HG02981 (cell line): ENCODE measurements at regions not wholly inside any gene's neighbourhood (a gene's known extent, or its start where the extent isn't known, plus 50 kb on each side); places are given as distances from the start of the nearest gene placed in this dataset.
"Not testable (repeated sequence)": the region's sequence is repeated elsewhere in the genome, so short reads cannot be mapped to it uniquely, and the experiment has no call there.

ENCODE experiments used
- ATAC-seq: cut with Tn5 transposase; IDR thresholded peaks from one replicate; pipeline ENCODE4 v1.9.1; 2021; ENCODE audit warnings: mild to moderate bottlenecking, moderate library complexity; ENCODE audit not compliant: unreplicated experiment

DNA sequence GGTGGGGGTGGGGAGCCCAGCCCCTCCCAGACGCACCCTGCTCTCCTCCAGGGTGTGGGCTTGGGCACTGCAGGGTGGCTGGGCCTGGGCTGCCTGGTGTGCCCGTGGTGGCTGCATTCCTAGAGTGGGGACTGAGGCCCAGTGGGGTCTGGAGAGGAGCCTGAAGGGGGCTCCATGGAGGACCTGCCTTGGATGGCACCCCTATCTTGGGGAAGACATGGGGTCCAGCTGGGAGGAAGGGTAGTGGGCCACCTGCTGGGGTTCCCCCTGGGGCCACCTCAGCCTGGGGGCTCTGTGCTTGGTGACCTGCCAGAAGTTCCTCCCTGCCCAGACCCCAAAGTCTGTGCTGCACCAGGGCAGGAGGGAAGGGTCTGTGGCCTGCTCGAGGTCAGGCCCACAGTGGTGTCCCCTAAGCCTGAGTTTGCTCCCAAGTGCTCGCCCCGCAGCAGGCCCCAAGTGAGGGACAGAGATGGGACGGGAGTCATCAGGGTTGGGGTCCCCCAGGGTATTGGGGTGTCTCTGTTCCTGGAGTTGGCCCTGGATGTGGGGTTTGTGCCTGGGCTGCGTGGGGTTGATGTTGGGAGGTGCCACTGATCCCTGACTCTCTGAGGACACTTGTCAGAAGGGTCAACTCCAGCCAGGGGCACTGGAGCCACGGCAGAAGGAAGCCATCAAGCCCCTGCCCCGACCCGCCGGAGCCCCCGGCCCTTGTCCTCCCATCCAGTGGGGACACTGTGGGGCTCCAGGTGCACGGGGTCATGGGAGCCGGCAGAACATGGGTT is 382.9 kb downstream of the TMEM121 start:
- no peak for ATAC-seq

GRCh38 chr14:105909828-105910120 is 383.4 kb downstream of the TMEM121 start:
- ATAC-seq = not testable (repeated sequence)

DNA sequence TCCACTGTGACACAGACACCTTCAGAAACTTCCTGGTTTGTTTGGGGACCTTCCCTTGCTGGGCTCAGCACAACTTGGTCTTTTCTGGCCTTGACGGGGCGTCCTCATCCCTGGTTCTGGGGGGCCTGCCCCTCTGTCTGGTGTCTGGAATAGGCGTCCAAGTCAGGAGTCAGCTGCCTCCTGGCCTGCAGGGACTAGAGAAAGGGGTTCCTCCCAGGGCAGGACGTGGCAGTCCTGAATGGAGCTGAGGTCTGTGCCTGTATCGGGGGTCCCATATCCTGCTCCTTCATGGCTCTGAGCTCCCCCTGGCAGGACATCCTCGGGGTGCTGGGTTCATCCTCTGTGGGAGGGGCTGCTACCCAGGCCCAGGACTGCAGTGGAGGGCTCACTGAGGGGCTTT is 384.0 kb downstream of the TMEM121 start:
- no peak for ATAC-seq

DNA sequence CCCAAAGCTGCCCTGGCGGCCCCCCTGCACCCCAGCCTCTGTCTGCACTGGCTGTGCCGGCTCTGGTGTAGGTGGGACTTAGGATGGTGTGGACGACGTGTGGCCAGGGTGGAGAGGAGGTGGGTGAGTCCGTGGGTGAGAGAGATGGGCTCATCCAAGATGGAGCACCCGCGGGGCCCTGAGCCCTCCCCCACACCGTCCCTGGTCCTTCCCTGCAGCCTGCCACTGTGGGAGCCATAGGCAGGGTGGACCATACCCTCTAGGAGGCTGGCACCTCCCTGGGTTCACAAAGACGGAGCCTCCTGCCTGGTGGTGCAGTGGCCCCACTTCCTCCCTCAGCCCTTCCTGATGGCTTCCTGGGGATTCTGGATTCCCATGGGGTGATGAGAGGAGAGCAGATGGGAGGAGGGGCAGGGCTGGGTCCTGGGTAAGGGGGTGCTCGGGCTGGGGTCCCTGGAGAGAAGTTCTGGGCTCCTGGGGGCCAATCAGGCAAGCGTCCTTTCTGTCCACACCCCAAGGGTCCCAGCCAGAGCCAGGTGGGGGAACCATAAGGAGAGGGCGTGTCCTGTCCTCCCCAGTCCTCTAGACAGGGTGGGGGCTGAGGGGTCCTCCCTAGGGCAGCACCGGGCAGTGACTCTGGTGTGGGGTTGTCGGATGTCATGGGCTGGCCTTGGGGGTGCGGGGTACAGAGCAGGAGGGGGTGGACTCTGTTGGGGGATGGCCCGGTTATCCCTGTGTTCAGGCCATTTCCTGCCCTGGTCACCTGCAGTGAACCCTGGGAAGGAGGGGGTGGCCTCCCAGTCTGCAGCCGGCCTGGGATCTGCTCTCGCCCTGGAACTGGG is 384.8 kb downstream of the TMEM121 start:
- no peak for ATAC-seq

DNA sequence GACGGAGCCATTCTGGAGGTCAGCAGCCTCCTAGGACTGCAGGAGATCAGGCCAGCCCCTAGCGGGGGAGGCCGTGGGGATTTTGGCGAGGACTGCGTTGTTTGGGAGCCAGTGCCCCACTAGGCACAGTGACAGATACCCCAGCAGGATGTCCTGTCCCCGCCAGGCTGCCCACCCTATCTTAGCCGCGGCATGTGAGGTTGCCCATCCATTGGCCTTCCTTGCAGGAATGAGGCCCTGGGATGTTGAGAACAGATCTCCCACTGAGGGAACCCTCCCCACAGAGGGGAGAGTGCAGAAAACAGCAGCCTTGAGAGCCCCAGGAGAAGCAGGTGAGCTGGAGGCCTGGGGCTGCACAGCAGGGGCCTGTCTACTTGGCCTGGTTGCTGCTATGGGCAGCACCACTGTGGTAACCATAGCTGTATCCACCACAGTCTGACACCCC is 385.5 kb downstream of the TMEM121 start:
- ATAC-seq = not testable (repeated sequence)

GRCh38 chr14:105912641-105913180 is 386.3 kb downstream of the TMEM121 start:
- ATAC-seq = no peak

- no peak for ATAC-seq
Measured at GRCh38 chr14:105913221-105913620, 386.8 kb downstream of the TMEM121 start.

GRCh38 chr14:105913861-105914260 is 387.5 kb downstream of the TMEM121 start:
- no peak for ATAC-seq

DNA sequence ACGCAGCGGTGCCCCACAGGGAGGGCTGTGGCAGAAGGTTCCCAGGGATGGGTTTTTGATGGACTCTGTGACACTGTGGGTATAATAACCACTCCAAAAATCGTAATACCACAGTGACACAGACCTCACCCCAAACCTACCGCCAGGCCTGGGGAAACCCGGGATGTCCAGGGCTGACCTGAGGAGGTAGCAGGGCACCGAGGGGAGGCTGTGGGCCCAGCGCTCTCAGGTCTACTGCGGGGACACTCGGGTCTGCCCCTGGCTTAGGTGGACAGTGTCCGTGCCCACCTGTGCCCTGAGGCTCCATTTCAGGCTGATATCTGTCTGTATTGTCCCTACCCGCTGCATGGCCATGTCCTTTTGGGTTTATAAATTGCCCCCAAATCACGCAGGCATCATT is 387.9 kb downstream of the TMEM121 start:
- ATAC-seq = not testable (repeated sequence)

DNA sequence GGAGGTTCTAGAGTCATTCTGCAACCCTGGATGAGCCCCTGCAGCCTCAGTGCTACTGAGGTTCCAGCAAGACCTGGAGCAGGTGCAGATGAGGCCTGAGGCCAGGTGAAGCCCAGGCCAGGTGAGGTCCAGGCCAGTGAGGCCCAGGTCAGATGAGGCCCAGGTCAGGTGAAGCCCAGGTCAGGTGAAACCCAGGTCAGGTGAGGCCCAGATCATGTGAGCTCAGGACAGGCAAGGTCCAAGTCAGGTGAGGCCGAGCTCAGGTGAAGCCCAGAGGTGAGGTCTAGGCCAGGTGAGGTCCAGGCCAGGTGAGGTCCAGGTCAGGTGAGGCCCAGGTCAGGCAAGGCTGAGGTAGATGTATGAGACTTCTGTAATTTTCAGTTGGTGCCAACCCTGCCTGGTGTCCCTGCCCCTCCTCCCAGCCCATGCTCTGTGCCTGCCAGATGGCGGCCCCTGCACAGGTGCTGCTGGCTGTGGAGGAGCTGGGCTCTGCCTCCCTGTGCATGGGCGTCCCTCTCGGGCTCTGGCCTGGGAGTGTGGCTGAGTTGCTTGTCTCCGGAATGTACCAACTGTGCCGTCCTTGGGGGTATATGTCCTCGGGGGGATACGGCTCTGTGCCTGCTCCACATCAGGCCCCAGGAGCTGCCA is 388.5 kb downstream of the TMEM121 start:
- no peak for ATAC-seq

DNA sequence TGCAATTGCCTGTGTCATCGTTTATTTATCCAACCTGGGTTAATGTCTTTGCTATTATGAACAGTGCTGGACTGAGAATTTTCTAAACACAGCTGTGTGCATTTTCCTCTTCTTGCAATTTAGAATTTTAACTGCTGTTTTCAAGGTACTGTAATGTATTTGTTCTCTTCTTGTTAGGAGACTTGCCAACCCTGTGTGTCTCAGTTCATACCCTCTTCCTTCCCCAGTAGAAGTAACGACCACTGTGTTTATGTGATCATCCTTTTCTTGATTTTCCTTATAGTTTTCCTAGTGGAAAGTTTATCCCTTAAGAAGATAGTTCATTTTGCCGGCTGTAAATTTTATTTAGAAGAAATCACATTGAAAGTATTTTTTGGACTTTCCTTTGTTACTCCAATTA is 389.2 kb downstream of the TMEM121 start:
- not testable (repeated sequence) for ATAC-seq

DNA sequence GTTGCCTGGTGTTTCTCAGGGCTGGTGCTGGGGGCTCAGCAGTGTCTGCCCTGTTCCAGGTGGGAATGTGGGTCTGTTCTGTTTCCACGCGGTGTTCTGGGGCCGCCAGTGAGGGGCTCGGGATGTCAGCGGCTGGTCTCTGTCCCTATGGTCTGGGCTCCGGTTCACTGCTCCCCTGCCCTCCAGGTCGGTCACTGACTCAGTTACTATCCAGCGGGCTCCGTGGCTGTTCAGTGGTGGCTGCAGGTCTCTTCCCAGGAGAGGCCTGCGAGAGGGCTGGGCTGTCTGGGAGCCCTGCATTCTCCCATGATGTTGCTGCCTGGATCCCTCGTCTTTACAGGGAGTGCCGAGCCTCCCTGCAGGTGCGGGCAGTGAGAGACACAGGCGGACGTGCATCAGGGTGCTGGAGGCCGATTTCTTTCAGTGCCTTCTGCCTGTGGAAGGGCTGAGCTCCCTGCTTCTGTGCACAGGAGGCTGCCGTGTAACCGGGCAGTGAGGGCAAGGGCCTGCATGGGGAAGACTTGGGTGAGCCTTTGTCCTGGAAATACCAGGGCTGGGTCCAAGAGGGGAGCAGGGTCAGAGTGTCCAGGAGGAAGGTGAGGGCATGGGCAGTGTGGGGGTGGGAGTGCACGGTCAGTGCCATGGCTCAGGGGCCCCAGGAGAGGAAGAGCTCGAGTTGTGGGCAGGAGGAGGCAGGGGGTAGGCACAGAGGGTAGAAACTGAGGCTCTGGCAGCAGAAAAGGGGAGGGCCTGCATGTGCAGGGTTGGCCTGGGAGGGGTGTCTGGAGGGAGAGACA is 391.0 kb downstream of the TMEM121 start:
- not testable (repeated sequence) for ATAC-seq

DNA sequence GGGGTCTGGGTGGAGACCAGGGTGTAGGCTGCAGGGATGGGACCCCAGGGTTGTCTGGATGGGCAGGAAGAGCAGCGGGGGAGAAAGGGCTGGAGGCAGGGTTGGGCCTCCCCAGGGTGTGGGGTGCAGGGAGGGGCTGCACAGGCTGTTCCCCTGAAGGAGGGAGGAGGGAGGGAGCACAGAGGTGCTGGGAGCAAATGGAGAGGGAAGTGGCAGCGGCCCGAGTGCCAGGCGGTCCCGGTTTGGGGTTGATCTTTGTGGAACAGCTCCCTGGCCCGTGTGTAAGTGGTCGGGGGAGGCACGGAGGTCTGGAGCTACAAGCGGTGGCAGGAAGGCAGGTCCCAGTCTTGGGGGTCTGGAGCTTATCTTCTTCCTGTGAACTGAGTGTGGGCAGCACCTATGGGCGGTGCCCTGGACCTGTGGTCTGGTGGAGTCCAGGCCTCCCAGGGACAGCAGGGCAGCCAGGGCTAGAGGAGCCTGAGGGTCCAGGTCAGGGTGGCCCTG is 391.6 kb downstream of the TMEM121 start:
- no peak for ATAC-seq

DNA sequence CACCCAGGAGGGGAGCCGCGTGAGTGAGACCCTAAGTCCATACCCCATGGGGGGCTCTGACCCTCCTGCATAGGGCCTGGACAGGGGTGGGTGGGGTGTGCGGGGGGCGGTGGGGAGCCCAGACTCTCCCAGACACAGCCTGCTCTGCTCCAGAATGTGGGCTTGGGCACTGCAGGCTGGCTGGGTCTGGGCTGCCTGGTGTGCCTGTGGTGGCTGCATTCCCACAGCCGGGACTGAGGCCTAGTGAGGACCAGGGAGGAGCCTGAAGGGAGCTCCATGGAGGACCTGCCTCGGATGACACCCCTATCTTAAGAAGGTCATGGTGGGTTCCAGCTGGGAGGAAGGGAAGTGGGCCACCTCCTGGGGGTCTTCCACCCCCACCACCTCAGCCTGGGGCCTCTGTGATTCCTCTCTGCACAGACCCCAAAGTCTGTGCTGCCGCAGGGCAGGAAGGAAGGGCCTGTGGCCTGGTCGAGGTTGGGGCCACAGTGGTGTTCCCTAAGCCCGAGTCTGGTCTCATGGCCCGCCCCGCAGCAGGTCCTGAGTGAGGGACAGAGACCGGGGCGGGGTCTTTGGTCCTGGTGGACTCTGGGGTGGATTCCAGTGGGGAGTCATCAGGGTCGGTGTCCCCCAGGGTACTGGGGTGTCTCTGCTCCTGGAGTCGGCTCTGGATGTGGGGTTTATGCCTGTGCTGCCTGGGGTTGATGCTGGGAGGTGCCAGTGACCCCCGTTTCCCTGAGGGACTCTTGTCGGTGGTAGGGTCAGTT is 392.3 kb downstream of the TMEM121 start:
- ATAC-seq = no peak

GRCh38 chr14:105919458-105920150 is 393.2 kb downstream of the TMEM121 start:
- ATAC-seq = no peak

DNA sequence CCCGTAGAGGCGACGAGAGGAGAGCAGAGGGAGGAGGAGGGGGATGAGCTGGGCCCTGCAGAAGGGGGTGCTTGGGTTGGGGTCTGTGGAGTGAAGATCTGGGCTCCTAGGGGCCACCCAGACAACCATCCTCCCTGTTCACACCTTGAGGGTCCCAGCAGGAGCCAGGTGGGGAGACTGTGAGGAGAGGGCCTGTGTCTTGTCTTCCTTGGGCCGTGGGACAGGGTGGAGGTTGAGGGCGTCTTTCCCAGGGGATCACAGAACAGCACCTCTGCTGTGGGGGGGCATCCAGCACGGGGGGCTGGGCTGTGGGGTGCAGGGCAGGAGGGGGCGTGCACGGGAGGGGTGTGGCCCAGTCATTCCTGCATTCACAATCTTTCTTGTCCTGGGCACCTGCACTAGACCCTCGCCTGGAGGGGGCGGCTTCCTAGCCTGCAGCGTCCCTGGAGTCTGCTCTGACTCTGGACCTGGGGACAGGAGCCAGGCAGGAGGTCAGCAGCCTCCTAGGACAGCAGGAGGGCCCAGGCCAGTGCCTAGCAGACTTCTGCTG is 393.8 kb downstream of the TMEM121 start:
- not testable (repeated sequence) for ATAC-seq

DNA sequence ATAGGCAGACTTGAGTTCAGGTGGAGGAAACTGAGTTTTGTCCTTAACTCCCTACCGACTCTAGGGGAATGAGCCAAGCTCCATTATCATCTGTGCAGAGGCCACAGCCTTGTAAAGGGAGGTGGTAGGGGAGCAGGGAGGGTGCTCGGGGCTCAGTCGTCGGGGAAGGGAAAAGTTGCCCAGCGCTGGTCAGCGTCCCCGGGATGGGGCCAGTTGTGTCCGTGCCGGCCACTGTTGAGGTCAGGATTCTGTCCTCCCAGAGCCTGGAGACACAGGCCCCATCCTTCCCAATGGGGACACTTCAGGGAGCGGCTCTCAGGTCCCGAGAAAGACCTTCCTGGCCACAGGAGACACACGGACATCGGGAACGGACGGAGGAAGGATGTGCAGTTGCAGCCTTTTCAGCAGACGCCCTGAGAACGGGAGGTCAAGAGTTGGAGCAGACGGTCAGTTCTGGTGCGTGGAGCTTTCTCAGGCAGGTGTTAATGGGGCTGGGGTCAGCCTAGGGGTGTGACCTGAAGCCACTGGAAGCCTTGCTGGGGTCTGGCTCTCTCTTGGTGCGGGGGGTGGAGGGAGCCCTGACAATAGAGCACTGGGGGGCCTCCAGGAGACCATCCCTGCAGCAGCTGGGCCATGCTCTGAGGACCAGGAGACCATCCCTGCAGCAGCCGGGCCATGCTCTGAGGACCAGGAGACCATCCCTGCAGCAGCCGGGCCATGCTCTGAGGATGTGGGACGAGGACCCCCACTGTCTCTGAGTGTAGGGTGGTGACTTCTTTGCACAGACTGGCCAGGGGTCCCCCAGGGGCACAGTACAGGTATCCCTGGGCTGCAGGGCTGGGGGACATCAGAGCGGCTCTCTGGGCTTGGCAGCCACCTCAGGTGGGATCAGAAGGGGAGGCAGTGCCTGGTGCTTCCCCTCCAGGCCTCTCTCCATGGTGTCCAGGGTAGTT is 394.7 kb downstream of the TMEM121 start:
- not testable (repeated sequence) for ATAC-seq

DNA sequence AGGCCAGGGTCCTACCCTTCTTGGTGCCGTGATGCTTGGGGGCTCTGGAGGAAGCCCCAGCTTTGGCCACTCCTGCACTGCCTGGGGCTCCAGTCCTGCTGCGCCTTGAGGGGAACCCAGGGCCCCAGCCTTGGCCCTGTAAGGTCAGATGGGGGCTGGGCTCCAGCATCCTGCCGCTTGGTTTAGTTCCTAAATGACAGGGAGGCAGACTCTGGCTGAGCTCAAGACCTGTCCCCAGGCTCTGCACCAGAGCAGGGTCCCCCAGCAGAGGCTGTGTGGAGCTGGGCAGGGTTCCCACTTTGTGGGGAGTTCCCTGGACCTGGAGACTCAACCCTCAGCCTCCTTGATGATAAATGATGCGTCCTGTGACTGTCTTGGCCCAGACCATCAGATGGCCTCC is 395.4 kb downstream of the TMEM121 start:
- ATAC-seq = not testable (repeated sequence)
